ENCODE measurements at regions not wholly inside any gene's neighbourhood (a gene's known extent, or its start where the extent isn't known, plus 50 kb on each side); places are given as distances from the start of the nearest gene placed in this dataset.

DNA sequence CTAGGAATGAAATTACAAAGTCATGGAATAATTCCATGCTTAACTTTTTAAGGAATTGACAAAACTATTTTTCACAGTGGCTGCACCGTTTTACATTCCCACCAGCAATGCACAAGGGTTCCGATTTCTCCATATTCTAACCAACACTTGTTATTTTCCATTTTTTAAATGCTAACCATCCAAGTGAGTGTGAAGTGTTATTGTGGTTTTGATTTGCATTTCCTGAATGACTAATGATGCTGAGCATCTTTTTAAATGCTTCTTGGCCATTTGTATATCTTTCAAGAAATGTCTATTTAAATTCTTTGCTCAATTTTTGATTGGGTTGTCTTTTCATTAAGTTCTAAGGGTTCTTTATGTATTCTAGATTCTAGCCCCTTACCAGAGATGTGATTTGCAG, 479.5 kb upstream of the SMARCA2 start:
- TF ChIP-seq, protein P1, sequence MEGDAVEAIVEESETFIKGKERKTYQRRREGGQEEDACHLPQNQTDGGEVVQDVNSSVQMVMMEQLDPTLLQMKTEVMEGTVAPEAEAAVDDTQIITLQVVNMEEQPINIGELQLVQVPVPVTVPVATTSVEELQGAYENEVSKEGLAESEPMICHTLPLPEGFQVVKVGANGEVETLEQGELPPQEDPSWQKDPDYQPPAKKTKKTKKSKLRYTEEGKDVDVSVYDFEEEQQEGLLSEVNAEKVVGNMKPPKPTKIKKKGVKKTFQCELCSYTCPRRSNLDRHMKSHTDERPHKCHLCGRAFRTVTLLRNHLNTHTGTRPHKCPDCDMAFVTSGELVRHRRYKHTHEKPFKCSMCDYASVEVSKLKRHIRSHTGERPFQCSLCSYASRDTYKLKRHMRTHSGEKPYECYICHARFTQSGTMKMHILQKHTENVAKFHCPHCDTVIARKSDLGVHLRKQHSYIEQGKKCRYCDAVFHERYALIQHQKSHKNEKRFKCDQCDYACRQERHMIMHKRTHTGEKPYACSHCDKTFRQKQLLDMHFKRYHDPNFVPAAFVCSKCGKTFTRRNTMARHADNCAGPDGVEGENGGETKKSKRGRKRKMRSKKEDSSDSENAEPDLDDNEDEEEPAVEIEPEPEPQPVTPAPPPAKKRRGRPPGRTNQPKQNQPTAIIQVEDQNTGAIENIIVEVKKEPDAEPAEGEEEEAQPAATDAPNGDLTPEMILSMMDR (IDR thresholded peaks at IDR 0.05) = no peak
- TF ChIP-seq POLR2A (IDR thresholded peaks at IDR 0.05) (no peak), POLR2AphosphoS5 (IDR thresholded peaks at IDR 0.05) (no peak), EP300 (IDR thresholded peaks at IDR 0.05) (no peak)
